GM19351 (cell line): ENCODE measurements at regions not wholly inside any gene's neighbourhood (a gene's known extent, or its start where the extent isn't known, plus 50 kb on each side); places are given as distances from the start of the nearest gene placed in this dataset.
"Not testable (repeated sequence)": the region's sequence is repeated elsewhere in the genome, so short reads cannot be mapped to it uniquely, and the experiment has no call there.

Experiments
- ATAC-seq: cut with Tn5 transposase; IDR thresholded peaks from one replicate; pipeline ENCODE4 v1.9.1; 2021; ENCODE audit warnings: mild to moderate bottlenecking, moderate library complexity; ENCODE audit not compliant: unreplicated experiment

DNA sequence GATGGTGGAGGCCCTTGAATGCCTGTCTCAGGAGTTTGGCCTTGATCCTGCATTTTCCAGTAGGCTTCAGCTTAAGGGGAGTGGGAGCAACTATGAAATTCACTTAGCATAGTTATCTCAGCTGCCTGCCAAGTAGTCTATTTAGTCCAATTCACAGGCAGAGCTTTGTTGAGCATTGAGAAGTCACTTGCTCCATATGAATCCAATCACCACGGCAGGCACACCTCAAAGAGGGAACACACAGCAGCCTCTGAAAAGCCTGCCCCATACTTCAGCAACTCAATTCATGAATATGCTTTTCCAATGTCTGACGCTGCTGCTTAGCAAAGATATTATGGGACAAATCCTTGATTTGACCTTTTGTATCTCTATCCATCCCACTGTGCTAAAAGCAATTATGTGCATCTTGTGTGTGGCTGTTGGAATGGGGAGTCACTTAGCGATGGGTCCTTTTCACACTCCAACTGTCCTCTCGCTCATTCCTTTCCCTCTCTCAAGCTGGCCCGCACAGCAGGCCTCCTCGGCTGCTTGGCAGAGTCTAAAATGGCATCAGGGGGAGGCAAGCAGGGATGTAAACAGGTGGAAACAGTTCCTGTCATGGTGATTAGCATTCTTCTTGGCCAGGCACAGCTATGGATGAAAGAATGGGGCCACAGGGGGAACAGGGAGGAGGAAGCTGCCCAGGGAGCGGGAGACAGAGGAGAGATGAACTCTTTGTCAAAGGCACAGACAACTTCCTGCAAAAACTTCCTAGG is 56.0 kb upstream of the LRPPRC start:
- no peak for ATAC-seq

DNA sequence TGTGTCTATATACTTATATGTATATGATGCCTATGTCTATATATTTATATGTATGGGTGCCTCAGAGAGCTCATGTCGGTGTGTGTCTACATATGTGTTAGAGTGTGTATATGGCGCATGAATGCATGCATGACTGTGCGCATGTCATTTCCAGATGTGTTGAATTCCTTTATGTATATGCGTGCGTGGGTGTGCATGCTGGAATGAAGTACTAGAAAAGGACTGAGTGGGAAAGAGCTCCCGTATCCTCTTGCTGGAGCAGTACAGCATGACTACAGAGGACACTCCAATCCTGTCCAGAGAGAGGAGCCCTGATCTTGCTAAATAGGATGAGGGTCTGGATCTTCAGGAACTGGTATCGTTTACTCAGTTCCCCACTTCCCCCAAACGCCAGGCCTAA is 56.8 kb upstream of the LRPPRC start:
- ATAC-seq, result no peak

DNA sequence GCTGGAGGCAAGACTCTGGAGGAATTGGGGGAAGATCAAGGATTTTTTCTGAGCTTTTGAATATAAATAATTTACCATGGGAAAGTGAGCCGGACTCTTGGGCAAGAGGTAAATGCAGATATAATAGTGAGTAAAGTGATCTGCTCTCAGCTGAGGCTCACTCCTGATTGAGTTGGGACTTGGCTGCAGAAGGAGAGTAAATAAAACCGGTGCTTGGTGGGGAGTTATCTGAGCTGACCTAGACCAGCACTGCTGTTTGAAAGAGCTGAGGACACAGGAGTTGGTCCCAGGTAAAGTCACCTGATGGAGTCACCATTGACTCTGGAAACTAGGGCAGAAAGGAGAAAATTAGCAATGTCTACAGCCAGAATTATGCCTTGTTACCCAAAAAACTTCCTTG is 57.3 kb upstream of the LRPPRC start:
- no peak for ATAC-seq

DNA sequence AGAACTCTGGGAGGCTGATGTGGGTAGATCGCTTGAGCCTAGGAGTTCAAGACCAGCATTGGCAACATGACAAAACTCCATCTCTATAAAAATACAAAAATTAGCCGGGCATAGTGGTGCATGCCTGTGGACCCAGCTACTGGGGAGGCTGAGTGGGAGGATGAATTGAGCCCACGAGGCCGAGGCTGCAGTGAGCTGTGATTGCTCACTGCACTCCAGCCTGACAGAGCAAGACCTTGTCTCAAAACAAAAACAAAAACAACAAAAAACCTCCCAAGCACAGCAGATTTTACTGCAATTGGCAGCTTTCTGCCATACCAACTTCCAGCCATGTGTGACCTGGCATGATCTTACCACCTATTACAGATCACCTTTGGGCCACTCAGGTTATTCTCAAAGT is 57.7 kb upstream of the LRPPRC start:
- ATAC-seq, result no peak

DNA sequence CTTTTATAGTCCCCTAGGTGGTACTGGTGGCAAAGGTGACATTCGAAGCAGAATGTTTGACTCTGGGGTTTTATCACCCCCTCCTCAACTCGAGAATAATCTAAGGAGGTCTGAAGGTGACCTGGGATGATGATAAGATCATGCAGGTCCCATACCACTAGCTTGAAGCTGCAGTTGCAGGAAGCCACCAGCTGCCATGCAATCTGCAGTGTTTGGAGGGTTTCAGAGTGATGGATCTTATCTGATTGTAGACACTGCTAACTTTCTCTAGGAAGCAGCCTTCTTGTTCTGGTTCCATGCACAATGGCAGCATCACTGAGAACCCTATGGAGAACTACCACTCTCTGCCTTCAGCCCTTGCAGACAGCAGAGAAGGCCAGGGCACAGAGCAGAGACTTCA is 59.4 kb upstream of the LRPPRC start:
- no peak for ATAC-seq

DNA sequence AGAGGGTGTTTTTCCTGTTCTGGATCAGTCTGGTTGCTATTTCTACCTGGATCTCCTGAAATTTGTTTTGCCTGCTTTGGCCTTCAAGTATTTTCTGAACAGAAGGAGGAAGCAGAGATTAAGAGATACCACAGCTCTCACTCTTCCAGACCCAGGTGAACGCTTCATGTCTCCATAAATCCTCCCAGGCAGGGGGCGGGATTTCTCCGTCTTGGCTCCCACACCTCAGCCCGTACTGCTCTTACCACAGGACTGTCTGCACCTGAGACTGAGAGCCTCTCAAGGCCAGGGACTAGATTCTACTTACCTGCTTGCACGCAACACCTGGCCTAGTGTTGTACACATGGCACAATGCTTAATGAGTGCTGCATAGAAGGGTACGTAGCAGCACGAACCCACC is 59.9 kb upstream of the LRPPRC start:
- no peak for ATAC-seq

DNA sequence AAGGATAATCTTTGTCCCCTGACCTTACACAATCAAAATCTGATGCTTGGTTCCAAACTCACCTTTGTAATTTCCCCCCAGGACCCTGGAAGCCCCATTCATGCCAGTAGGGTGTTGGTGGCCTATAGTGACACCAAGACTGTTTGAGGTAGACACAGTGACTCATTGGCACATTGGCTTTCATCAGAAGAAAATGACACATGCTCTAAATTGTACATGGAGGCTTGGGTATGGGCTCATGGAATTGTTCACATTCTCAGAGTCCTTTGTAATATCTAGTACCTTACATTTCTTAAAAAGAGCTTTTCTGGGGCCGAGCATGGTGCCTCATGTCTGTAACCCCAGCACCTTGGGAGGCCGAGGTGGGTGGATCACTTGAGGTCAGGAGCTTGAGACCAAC is 61.2 kb upstream of the LRPPRC start:
- no peak for ATAC-seq

DNA sequence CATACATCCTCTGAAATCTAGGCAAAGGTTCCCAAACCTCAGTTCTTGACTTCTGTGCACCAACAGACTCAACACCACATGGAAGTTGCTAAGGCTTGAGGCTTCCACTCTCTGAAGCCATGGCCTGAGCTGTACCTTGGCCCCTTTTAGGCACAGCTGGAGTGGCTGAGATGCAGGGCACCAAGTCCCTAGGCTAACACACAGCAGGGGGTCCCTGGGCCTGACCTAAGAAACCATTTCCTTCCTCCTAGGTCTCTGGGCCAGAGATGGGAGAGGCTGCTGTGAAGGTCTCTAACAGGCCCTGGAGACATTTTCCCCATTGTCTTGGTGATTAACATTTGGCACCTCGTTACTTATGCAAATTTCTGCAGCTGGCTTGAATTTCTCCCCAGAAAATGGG is 64.5 kb upstream of the LRPPRC start:
- ATAC-seq, result not testable (repeated sequence)

DNA sequence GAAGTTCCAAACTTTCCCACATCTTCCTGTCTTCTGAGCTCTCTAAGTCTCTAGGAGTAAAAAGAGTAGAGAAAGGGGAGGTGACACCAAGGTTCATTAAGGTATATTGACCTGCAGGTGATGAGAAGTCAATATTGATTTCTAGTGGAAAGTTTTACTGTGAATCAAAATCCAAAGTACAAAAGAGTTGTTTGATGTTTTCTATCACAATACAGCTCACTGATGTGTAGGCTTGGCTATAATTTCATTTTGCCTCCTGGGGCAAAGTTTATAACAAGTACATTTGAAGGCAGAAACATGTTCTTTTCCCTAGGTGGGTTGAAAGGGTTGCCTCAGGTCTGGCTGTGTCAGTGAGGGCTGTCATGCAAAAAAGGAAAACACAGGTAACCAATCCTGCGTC is 65.2 kb upstream of the LRPPRC start:
- no peak for ATAC-seq

DNA sequence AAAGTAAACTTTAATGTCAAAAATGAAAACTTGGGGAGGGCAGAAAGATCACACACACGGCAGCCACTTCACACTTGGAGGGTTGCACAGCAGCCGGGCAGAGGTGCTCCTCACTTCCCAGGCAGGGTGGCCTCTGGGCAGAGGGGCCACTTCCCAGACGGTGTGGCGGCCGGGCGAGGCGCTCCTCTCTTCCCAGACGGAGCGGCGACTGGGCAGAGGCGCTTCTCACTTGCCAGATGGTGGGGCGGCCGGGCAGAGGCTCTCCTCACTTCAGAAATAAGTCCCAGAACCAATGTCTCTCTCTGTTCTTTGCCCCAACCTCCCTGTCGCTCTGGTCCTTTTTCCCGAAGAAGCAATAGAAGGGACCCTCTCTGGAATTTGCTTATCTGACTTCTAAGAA is 65.7 kb upstream of the LRPPRC start:
- ATAC-seq, result no peak

DNA sequence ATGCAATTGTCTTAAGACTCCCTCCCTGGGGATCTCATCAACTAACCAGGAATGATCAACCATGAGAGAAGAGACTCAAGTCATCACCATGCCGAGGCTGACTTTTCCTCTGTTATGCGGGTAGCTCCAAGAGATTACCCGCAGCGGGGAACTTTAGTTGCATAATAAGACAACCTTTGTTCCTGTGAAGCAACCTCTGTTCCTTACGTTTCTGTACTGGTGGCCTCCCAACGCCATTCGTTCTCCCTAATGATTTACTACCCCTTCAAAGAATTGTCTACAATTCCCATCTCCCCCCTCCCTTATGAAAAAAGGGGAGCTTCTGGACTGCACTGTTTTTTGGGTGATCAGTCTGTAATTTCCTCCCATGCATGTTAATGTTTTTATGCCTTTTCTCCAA is 66.1 kb upstream of the LRPPRC start:
- no peak for ATAC-seq

DNA sequence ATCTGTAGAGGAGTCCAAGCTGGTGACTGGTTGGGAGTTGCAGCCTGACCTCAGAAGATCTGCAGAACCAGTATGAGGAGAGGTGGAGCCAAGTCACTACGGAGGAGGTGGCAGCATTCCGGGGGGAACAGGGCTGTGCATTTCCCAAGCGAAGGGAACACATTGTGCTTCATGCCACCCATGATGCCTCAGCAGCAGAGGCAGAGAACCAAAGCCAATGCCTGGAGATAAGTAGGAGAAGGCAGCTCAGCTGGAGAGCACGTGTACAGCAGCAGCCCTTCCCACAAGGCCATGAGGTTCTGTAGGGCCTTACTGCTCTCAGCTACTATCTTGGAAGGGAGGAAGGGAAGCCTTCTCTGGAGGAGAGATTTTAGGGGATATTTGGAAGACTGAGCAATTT is 67.2 kb upstream of the LRPPRC start:
- no peak for ATAC-seq

DNA sequence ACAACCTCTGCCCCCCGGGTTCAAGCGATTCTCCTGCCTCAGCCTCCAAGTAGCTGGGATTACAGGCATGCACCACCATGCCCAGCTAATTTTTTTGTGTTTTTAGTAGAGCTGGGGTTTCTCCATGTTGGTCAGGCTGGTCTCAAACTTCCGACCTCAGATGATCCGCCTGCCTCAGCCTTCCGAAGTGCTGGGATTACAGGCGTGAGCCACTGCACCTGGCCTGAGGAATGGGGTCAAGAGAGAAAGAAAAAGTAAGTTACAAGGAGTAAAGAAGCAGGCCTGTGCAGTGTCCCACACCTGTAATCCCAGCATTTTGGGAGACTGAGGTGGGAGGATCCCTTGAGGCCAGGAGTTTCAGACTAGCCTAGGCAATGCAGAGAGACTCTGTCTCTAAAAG is 68.5 kb upstream of the LRPPRC start:
- ATAC-seq, result not testable (repeated sequence)

DNA sequence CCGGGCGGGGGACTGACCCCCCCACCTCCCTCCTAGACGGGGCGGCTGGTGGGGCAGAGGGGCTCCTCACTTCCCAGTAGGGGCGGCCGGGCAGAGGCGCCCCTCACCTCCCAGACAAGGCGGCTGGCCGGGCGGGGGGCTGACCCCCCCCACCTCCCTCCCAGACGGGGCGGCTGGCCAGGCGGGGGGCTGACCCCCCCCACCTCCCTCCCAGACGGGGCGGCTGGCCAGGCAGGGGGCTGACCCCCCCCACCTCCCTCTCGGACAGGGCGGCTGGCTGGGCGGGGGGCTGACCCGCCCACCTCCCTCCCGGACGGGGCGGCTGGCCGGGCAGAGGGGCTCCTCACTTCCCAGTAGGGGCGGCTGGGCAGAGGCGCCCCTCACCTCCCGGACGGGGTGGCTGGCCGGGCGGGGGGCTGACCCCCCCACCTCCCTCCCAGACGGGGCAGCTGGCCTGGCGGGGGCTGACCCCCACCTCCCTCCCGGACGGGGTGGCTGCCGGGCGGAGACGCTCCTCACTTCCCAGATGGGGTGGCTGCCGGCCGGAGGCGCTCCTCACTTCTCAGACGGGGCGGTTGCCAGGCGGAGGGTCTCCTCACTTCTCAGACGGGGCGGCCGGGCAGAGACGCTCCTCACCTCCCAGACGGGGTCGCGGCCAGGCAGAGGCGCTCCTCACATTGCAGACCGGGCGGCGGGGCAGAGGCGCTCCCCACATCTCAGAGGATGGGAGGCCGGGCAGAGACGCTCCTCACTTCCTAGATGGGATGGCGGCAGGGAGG is 71.4 kb upstream of the LRPPRC start:
- not testable (repeated sequence) for ATAC-seq

DNA sequence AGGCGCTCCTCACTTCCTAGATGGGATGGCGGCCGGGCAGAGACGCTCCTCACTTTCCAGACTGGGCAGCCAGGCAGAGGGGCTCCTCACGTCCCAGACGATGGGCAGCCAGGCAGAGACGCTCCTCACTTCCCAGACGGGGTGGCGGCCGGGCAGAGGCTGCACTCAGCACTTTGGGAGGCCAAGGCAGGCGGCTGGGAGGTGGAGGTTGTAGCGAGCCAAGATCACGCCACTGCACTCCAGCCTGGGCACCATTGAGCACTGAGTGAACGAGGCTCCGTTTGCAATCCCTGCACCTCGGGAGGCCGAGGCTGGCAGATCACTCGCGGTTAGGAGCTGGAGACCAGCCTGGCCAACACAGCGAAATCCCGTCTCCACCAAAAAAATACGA is 72.0 kb upstream of the LRPPRC start:
- not testable (repeated sequence) for ATAC-seq

DNA sequence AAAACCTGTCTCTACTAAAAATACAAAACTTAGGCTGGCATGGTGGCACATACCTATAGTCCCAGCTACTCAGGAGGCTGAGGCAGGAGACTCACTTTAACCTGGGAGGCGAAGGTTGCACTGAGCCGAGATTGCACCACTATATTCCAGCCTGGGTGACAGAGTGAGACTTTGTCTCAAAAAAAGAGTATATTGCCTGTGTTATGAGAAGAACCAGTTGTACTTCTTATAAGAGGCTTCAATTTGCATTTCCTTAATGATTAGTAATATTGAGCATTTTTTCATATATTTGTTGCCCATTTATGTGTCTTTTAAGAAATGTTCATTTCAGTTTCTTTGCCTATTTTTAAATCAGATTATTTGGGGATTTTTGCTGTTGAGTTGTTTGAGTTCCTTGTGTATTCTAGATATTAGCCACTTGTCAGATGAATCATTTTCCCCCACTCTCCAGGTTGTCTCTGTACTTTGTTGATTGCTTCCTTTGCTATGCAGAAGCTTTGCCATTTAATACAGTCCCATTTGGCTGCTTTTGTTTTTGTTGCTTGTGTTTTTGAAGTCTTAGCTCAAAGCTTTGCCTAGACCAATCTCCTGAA is 75.8 kb upstream of the LRPPRC start:
- ATAC-seq, result no peak

DNA sequence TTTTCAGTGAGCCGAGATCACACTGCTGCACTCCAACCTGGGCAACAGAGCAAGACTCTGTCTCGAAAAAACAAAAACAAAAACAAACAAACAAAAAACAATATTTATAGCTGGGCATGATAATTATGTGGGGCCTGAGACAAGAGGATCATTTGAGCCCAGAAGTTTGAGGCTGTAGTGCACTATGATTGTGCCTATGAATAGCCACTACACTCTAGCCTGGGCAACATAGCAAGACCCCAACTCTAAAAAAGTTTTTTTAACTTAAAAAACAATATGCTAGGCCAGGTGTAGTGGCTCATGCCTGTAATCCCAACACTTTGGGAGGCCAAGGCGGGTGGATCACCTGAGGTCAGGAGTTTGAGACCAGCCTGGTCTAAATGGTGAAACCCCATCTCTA is 77.9 kb upstream of the LRPPRC start:
- ATAC-seq, result not testable (repeated sequence)

DNA sequence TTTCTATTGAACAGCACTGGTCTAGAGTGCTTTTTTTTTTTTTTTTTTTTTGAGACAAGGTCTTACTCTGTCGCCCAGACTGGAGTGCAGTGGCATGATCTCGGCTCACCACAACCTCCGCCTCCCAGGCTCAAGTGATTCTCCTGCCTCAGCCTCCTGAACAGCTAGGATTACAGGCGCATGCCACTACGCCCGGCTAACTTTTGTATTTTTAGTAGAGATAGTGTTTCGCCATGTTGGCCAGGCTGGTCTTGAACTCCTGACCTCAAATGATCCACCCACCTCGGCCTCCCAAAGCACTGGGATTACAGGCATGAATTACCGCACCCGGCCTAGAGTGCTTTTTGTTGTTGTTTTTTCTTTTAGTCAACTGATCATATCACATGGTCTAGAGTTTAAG is 79.0 kb upstream of the LRPPRC start:
- not testable (repeated sequence) for ATAC-seq

DNA sequence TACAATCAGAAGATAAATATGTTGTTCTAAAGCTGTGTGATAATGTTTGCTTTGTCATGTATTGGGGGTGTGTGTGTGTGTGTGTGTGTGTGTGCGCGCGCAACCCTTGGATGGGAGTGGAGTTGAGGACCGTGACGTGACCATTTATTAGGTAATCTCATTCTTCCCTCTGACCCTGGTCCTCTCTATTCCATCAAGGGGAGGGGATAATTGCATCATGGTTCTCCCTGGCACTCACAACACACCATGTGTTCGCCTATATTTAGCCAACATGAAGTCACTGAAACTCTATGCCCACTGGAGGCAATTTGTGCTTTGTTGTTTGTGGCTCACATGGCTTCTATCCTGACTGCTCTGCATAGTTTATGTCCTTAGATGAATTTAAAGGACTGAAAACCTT is 79.8 kb upstream of the LRPPRC start:
- no peak for ATAC-seq

DNA sequence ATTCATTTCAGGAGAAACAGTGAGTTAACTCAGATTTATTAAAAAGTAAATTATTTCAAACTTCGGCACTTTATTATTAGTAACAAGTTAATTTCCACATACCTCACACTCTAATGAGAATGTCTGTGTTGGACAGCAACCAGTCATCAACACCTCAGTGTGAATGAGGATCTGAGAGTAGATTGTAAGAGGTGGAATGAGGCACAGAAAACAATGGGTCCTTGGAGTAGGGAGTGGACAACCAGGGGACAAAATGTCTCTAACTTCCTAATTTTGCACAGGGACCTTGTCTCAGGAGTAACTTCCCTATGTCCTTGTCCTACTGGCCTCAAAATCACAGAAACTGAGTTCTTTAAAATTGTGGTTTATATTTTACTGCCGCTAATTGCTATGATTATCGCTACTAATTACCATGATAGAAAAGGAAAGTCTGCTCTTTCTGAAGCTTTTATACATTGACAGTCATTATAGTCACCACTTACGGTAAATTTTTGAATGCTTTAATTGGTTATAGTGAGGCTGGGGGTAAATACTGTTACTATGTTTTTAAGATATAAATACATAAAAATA is 82.2 kb upstream of the LRPPRC start:
- ATAC-seq, result no peak

DNA sequence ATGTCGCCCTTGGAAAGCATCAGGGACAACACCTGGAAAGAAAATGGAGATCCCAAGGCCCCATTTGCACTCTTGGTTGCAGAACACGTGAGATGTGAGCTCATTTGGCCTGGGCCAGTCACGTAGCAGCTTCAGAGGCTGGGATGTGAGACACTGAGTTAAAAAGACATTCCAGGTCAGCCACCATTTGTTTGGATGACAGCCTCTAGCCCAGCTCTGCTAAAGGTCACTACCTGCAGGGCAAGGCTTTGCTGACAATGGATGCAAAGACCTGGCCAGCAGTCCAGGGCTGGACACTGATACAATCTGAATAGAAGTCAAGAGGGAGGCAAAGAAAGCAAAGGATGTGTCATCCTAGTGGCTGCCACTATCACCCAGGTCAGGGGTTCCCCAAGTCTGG is 83.9 kb upstream of the LRPPRC start:
- ATAC-seq, result no peak

DNA sequence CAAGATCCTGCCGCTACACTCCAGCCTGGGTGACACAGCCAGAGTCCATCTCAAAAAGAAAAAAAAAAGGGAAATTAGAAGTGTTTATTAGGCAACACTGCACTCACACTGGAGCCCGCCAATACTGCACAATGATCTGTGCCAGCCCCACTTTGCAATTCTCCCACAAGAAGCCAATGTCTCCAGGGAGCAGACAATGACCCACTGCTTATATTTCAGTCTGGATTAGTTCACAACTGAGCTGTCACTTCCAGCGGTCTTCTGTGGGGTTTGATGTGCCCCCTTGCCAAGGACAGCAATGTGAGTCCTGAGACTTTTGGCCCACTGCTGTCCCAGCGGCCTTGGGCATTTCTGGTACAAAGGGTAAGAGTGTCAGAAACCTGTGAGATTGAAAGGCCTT is 85.6 kb upstream of the PPM1B start:
- ATAC-seq, result no peak
